ENCODE measurements at regions not wholly inside any gene's neighbourhood (a gene's known extent, or its start where the extent isn't known, plus 50 kb on each side); places are given as distances from the start of the nearest gene placed in this dataset.

DNA sequence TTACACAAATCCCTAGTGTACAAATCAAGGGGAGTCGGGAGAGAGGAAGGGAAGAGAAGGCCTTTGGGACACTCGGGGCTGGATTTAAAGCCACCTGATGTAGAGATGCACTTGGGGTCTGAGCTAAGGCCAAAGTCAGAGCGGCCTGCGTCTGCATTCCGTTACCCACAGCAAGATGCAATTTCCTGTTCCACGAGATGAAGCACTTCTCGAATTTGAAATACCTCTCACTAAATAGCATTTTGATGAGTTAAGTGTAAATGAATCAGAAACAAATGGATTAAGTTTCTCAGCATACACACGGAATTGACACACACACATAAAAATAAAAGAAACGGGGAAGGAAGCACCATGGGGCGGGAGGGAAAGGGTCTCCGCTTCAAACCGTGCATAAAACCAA is 386.0 kb downstream of the SOX9 start:
- H3K9me3 ChIP-seq = no peaks in the 10 kb centered on the region
- H3K4me1 ChIP-seq = no peaks in the 10 kb centered on the region
- intact Hi-C loops (cut with DNase I) = no loop called here
- DNase-seq (no peak), ATAC-seq (no peak)
- H3K36me3 ChIP-seq = no peaks in the 10 kb centered on the region
- H3K27ac ChIP-seq = no peak overlapping the region
- H3K27me3 ChIP-seq (ENCODE audit: low read depth) = no peaks in the 10 kb centered on the region
- H3K4me3 ChIP-seq = no peak overlapping the region
- TF ChIP-seq, protein P1, sequence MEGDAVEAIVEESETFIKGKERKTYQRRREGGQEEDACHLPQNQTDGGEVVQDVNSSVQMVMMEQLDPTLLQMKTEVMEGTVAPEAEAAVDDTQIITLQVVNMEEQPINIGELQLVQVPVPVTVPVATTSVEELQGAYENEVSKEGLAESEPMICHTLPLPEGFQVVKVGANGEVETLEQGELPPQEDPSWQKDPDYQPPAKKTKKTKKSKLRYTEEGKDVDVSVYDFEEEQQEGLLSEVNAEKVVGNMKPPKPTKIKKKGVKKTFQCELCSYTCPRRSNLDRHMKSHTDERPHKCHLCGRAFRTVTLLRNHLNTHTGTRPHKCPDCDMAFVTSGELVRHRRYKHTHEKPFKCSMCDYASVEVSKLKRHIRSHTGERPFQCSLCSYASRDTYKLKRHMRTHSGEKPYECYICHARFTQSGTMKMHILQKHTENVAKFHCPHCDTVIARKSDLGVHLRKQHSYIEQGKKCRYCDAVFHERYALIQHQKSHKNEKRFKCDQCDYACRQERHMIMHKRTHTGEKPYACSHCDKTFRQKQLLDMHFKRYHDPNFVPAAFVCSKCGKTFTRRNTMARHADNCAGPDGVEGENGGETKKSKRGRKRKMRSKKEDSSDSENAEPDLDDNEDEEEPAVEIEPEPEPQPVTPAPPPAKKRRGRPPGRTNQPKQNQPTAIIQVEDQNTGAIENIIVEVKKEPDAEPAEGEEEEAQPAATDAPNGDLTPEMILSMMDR (IDR thresholded peaks at IDR 0.05) = no peak

DNA sequence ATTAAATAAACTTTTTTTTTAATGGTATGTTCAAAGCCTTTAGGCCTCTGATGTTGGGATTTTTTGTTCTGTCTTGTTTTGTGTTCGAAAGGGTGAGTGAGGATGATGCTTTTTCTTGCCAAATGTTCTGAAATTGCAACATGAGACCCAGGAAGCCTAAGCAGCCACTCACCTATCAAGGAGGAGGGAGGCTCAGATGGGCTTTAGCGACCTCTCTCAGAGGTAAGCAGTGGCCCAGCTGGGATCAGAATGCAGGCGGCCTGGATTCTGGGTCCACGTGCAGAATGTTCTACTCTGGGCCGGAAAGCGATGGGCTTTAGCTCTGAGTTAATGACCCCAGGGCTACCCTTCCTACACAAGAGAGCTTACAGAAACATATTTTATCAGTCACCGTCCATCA is 386.6 kb downstream of the SOX9 start:
- H3K36me3 ChIP-seq = no peaks in the 10 kb centered on the region
- no peaks in the 10 kb centered on the region for H3K9me3 ChIP-seq
- ATAC-seq = no peak
- no peak overlapping the region for H3K4me3 ChIP-seq
- TF ChIP-seq, protein P1 (IDR thresholded peaks at IDR 0.05) = no peak
- no peak overlapping the region for H3K27ac ChIP-seq
- intact Hi-C loops (cut with DNase I) = no loop called here
- no peak for DNase-seq
- no peaks in the 10 kb centered on the region for H3K4me1 ChIP-seq
- no peaks in the 10 kb centered on the region for H3K27me3 ChIP-seq (ENCODE audit: low read depth)

DNA sequence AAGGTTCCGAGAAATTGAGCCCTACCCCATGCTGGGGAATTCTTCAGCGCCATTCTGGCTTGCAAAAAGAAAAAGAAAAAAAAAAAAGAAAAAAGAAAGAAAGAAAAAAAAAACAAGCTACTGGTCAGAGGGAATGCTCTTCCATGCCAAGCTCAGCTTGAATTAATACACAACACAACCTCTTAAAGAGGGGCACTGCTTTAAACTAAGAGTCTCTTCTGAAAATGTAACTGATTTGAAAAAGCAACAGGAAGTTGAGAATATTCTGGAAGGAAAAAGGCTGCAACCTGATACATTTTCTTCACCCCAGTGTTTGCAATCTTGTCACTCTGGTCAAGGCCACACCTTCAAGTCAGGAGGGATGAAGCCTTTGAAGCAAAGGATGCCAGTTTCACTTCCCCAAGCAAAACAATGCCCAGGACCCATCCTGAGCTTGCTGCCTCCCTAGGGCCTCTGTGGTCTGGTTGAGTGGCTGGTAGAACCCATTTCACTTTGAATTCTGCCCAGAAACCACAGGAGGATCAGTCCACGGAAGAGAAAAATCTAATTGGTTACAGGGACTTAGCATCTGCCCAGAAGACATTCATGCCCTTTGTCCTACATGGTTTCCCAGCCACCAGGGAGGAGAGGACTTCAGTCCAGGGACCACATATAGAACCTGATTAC is 389.7 kb downstream of the SOX9 start:
- H3K27ac ChIP-seq = no peak overlapping the region
- H3K27me3 ChIP-seq (ENCODE audit: low read depth) = no peaks in the 10 kb centered on the region
- H3K4me3 ChIP-seq = no peak overlapping the region
- no peaks in the 10 kb centered on the region for H3K9me3 ChIP-seq
- peaks cover 7% of the 10 kb centered on the region for H3K4me1 ChIP-seq
- DNase-seq (no peak), ATAC-seq (no peak)
- no peaks in the 10 kb centered on the region for H3K36me3 ChIP-seq
- TF ChIP-seq, protein P1 (IDR thresholded peaks at IDR 0.05) = no peak
- intact Hi-C loops (cut with DNase I) = no loop called here

DNA sequence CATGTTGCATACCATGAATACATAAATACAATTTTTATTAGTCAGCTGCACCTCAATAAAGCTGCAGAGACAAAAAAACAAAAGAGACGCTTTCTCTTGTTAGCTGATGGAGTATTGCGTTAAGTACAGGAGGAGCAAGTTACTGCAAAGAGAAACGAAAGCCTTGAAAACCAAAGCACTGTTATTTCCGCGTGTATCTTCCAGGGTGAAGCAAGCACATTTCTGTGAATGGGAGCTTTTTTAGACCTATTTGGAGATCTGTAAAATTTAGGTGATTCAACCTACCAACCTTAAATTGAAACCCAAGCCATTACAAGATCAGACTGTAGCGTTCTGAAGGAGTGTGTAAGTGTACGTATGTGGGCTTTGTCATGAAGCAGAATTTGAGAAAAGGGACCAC is 390.4 kb downstream of the SOX9 start:
- DNase-seq = no peak
- no peak overlapping the region for H3K4me3 ChIP-seq
- H3K27me3 ChIP-seq (ENCODE audit: low read depth) = no peaks in the 10 kb centered on the region
- H3K4me1 ChIP-seq = peaks cover 10% of the 10 kb centered on the region
- no peaks in the 10 kb centered on the region for H3K9me3 ChIP-seq
- no peak overlapping the region for H3K27ac ChIP-seq
- intact Hi-C loops (cut with DNase I) = no loop called here
- H3K36me3 ChIP-seq = no peaks in the 10 kb centered on the region
- no peak for ATAC-seq
- TF ChIP-seq, protein P1 (IDR thresholded peaks at IDR 0.05) = no peak

DNA sequence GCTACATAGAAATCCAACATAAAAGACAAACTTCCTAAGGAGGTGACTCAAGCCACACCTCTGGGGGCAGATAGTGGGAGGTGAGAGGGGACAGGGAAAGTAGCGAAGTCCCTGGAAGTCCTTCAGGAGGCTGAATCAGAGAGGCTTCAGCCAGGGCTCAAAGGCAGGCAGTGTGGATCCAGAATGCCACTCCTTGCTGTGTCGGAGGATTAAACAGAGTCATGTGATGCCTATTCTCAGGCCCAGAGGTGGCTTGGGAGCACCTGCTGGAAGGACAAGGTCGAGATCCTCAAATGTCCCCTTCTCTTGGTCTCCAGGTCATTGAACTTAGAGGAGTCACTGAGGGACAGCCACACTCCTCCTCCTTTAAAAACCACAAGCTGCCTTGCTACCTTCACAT is 391.1 kb downstream of the SOX9 start:
- intact Hi-C loops (cut with DNase I) = no loop called here
- TF ChIP-seq, protein P1 (IDR thresholded peaks at IDR 0.05) = no peak
- no peak overlapping the region for H3K27ac ChIP-seq

More for the DNA sequence above, 391.1 kb downstream of the SOX9 start:
- H3K36me3 ChIP-seq = no peaks in the 10 kb centered on the region
- H3K27me3 ChIP-seq (ENCODE audit: low read depth) = no peaks in the 10 kb centered on the region
- ATAC-seq (no peak), DNase-seq (no peak)
- no peak overlapping the region for H3K4me3 ChIP-seq
- H3K9me3 ChIP-seq = no peaks in the 10 kb centered on the region
- peaks cover 10% of the 10 kb centered on the region for H3K4me1 ChIP-seq
